Testis (tissue), 2 donors: ENCODE measurements at regions not wholly inside any gene's neighbourhood (a gene's known extent, or its start where the extent isn't known, plus 50 kb on each side); places are given as distances from the start of the nearest gene placed in this dataset.

Source experiments
- POLR2A ChIP-seq: fragments of 450-650 bp; IDR thresholded peaks from one replicate; pipeline ENCODE4 v1.6.1; 2017; ENCODE audit warnings: antibody characterized with exemption, mild to moderate bottlenecking, moderate library complexity
- TF ChIP-seq, protein P1 (sequence below), 3 experiments: fragments of 450-650 bp in 2 of 3; fragments of 200-600 bp in 1 of 3; sonication (generic) in 1 of 3; IDR thresholded peaks; one replicate each; pipeline ENCODE4 v1.5.1; 2016 to 2019; ENCODE audit warnings: antibody characterized with exemption in 3 of 3, mild to moderate bottlenecking in 2 of 3, moderate library complexity in 1 of 3

- TF ChIP-seq, protein P1, sequence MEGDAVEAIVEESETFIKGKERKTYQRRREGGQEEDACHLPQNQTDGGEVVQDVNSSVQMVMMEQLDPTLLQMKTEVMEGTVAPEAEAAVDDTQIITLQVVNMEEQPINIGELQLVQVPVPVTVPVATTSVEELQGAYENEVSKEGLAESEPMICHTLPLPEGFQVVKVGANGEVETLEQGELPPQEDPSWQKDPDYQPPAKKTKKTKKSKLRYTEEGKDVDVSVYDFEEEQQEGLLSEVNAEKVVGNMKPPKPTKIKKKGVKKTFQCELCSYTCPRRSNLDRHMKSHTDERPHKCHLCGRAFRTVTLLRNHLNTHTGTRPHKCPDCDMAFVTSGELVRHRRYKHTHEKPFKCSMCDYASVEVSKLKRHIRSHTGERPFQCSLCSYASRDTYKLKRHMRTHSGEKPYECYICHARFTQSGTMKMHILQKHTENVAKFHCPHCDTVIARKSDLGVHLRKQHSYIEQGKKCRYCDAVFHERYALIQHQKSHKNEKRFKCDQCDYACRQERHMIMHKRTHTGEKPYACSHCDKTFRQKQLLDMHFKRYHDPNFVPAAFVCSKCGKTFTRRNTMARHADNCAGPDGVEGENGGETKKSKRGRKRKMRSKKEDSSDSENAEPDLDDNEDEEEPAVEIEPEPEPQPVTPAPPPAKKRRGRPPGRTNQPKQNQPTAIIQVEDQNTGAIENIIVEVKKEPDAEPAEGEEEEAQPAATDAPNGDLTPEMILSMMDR (IDR thresholded peaks at IDR 0.05), result no peak
- no peak for TF ChIP-seq POLR2A
Observed at GRCh38 chr5:87844449-87844848, 424.2 kb downstream of the TMEM161B start.
